K562 (cell line): ENCODE measurements at regions not wholly inside any gene's neighbourhood (a gene's known extent, or its start where the extent isn't known, plus 50 kb on each side); places are given as distances from the start of the nearest gene placed in this dataset.

Experiments
- ATAC-seq: fragments of 200-7000 bp; cut with Tn5 transposase; 3 replicates; pipeline ENCODE4 v1.9.1; 2020; ENCODE audit warnings: moderate library complexity
- BruUV-seq: library from RNA; stranded (reverse); fragments of 400-500 nt; replicated peaks from 2 replicates; lab custom pipeline; 2021; lab: Mats Ljungman, UMichigan
- CTCF ChIA-PET: fragments of 300-600 bp; formaldehyde crosslinking; extraction: SDS; loops from one replicate; lab custom pipeline; 2021; ENCODE audit warnings: low intra/inter-chr PET ratio; lab: Yijun Ruan, JAX
- POLR2A ChIA-PET: fragments of 300-600, 350-650 bp; sonication (Branson Sonifier 250); formaldehyde crosslinking; extraction: SDS; loops from one replicate; lab custom pipeline; 2021; ENCODE audit warnings: antibody characterized with exemption, inconsistent platforms; lab: Yijun Ruan, JAX
- DNase-seq, 4 experiments: peaks; one replicate each; pipeline versions ENCODE4 v3.0.0 to v3.0.0-alpha.2; 2011 to 2018; ENCODE audit warnings: low spot score in 3 of 4, mixed read lengths in 3 of 4; ENCODE audit errors: extremely low read depth in 1 of 4
- FAIRE-seq: peaks from 2 replicates; lab custom pipeline; 2011; peaks lifted over from hg19 to GRCh38; lab: Jason Lieb, UNC
- H2AFZ ChIP-seq: 2 replicates; pipeline ENCODE4 v1.6.0; 2011; ENCODE audit warnings: low read depth, low read length, control low read depth, inconsistent platforms
- H3K27ac ChIP-seq: fragments of 200-600 bp; 3 replicates; pipeline ENCODE4 v1.8.0; 2011; ENCODE audit warnings: low read depth, mild to moderate bottlenecking, control low read depth, inconsistent platforms, low read length, moderate library complexity, mixed read lengths; ENCODE audit errors: extremely low read depth
- H3K27me3 ChIP-seq, 2 experiments: fragments of 300-600 bp in 1 of 2; 2 replicates in 1 of 2; 3 replicates in 1 of 2; pipeline versions ENCODE4 v1.6.0 to v1.8.0; 2011; ENCODE audit warnings: inconsistent platforms in 2 of 2, low read length in 2 of 2, mild to moderate bottlenecking in 1 of 2, mixed read lengths in 1 of 2, moderate library complexity in 1 of 2; ENCODE audit not compliant: control insufficient read depth in 2 of 2, insufficient read depth in 2 of 2
- H3K36me3 ChIP-seq: fragments of 300-600 bp; 3 replicates; pipeline ENCODE4 v1.8.0; 2011; ENCODE audit warnings: mild to moderate bottlenecking, low read length, inconsistent platforms; ENCODE audit not compliant: control insufficient read depth, insufficient read depth
- H3K4me1 ChIP-seq, 2 experiments: fragments of 200-600 bp in 1 of 2; replicated peaks in 1 of 2; 2 replicates in 1 of 2; 3 replicates in 1 of 2; pipeline versions ENCODE4 v1.5.1 to v1.8.0; 2011; ENCODE audit warnings: inconsistent platforms in 2 of 2, low read length in 2 of 2, mild to moderate bottlenecking in 1 of 2, mixed read lengths in 1 of 2, moderate library complexity in 1 of 2; ENCODE audit not compliant: control insufficient read depth in 2 of 2, insufficient read depth in 2 of 2
- H3K4me2 ChIP-seq: 2 replicates; pipeline ENCODE4 v1.6.1; 2011; ENCODE audit warnings: low read length, control low read depth, inconsistent platforms, mixed read lengths; ENCODE audit not compliant: insufficient read depth
- H3K4me3 ChIP-seq: fragments of 200-600 bp; sonication (generic), shearing (Covaris generic); 2 replicates; pipeline ENCODE4 v1.5.1; 2016; ENCODE audit warnings: control low read depth, inconsistent platforms
- H3K79me2 ChIP-seq: fragments of 200-600 bp; 3 replicates; pipeline ENCODE4 v1.8.0; 2011; ENCODE audit warnings: low read length, inconsistent platforms; ENCODE audit not compliant: control insufficient read depth, insufficient read depth
- H3K9ac ChIP-seq, 2 experiments: 2 replicates each; pipeline versions ENCODE4 v1.6.0 to v1.6.1; 2011; ENCODE audit warnings: low read depth in 2 of 2, low read length in 2 of 2, control low read depth in 1 of 2, inconsistent platforms in 1 of 2, mild to moderate bottlenecking in 1 of 2, mixed read lengths in 1 of 2; ENCODE audit not compliant: insufficient read depth in 1 of 2
- H3K9me1 ChIP-seq: one replicate; pipeline ENCODE4 v1.6.0; 2011; ENCODE audit warnings: inconsistent platforms, mild to moderate bottlenecking, low read length, moderate library complexity; ENCODE audit not compliant: control insufficient read depth, insufficient read depth
- H3K9me3 ChIP-seq: replicated peaks from 2 replicates; pipeline ENCODE4 v1.5.1; 2011; ENCODE audit warnings: low read depth, low read length, inconsistent platforms; ENCODE audit not compliant: control insufficient read depth, insufficient read depth
- H4K20me1 ChIP-seq: replicated peaks from 2 replicates; pipeline ENCODE4 v1.6.1; 2011; ENCODE audit warnings: low read length, inconsistent platforms, mixed read lengths; ENCODE audit not compliant: control insufficient read depth, insufficient read depth
- ATF4 ChIP-seq: fragments of 450-650 bp; formaldehyde crosslinking; IDR thresholded peaks from 2 replicates; pipeline ENCODE4 v1.4.0; 2022; ENCODE audit warnings: mild to moderate bottlenecking, moderate library complexity
- CREM ChIP-seq: IDR thresholded peaks from 2 replicates; pipeline ENCODE4 v1.6.1; 2014; ENCODE audit warnings: antibody characterized with exemption, low read depth
- MCM7 ChIP-seq, 2 experiments: fragments of 450-650 bp; IDR thresholded peaks; 2 replicates each; pipeline ENCODE4 v1.6.1; 2016 to 2018
- NR0B1 ChIP-seq: fragments of 450-650 bp; IDR thresholded peaks from one replicate; pipeline ENCODE4 v1.6.1; 2018; ENCODE audit warnings: mild to moderate bottlenecking, moderate library complexity; ENCODE audit not compliant: partially characterized antibody
- PPARD ChIP-seq: fragments of 250-450 bp; sonication (Bioruptor Pico); IDR thresholded peaks from 2 replicates; pipeline ENCODE4 v1.8.0; 2022; ENCODE audit warnings: inconsistent platforms, mild to moderate bottlenecking, moderate library complexity
- PTTG1 ChIP-seq: fragments of 450-650 bp; IDR thresholded peaks from 2 replicates; pipeline ENCODE4 v1.6.1; 2016; ENCODE audit warnings: low read depth, mild to moderate bottlenecking, missing genetic modification characterization, missing compliant biosample characterization
- SIX5 ChIP-seq, 2 experiments: IDR thresholded peaks; 2 replicates each; pipeline ENCODE4 v1.6.1; 2011; ENCODE audit warnings: low read length in 2 of 2, borderline replicate concordance in 1 of 2, low read depth in 1 of 2, mild to moderate bottlenecking in 1 of 2, moderate library complexity in 1 of 2; ENCODE audit not compliant: insufficient read depth in 1 of 2
- TARDBP ChIP-seq: fragments of 450-650 bp; IDR thresholded peaks from 2 replicates; pipeline ENCODE4 v1.6.1; 2016
- THRB ChIP-seq: fragments of 450-650 bp; formaldehyde crosslinking; conservative IDR thresholded peaks from 2 replicates; pipeline ENCODE4 v1.4.0; 2022; ENCODE audit warnings: mild to moderate bottlenecking, missing genetic modification characterization
- ZNF277 ChIP-seq: fragments of 250-450 bp; sonication (Bioruptor Pico); IDR thresholded peaks from 2 replicates; pipeline ENCODE4 v1.8.0; 2022; ENCODE audit warnings: inconsistent platforms, mild to moderate bottlenecking, moderate library complexity, borderline replicate concordance
- ZNF436 ChIP-seq: fragments of 250-450, 450-650 bp; sonication (Bioruptor Pico); formaldehyde crosslinking; IDR thresholded peaks from 2 replicates; pipeline ENCODE4 v1.7.0; 2020; ENCODE audit warnings: mild to moderate bottlenecking
- WGBS: fragments of 100-300 bp; shearing (Covaris generic); methylation state at CpG from one replicate; pipeline ENCODE4 v1.1.6; 2016; ENCODE audit warnings: low coverage, mixed read lengths; ENCODE audit not compliant: insufficient coverage; ENCODE audit errors: missing lambda C conversion rate; 5-methylcytosine and 5-hydroxymethylcytosine counted together
- in situ Hi-C: fragments of 300-500 bp; cut with MboI; formaldehyde crosslinking; loops from 4 replicates; pipeline ENCODE4 v1.15.0; 2018; ENCODE audit warnings: inconsistent platforms, mixed read lengths
- intact Hi-C: fragments of 100-400 bp; cut with micrococcal nuclease; formaldehyde crosslinking; loops from 2 replicates; pipeline ENCODE4 v1.14.2; 2022

GRCh38 chr2:117074756-117075155, 739.7 kb upstream of the DDX18 start:
- 0% methylated on average over 4 of the region's 4 CpGs for WGBS
- Histone ChIP-seq H2AFZ (no peak overlapping the region), H4K20me1 (no peaks in the 10 kb centered on the region), H3K9me1 (no peaks in the 10 kb centered on the region), H3K4me2 (no peak overlapping the region), H3K9ac (no peak overlapping the region), H3K4me3 (no peak overlapping the region), H3K27ac (no peak overlapping the region), H3K9me3 (no peaks in the 10 kb centered on the region), H3K36me3 (no peaks in the 10 kb centered on the region), H3K79me2 (no peaks in the 10 kb centered on the region), H3K27me3 (no peaks in the 10 kb centered on the region), H3K4me1 (no peaks in the 10 kb centered on the region)
- CTCF ChIA-PET: no interaction called here
- POLR2A ChIA-PET: no interaction called here
- no peak for TF ChIP-seq THRB (CRISPR knock-in tag)
- TF ChIP-seq ZNF277: no peak
- TF ChIP-seq NR0B1: no peak
- TF ChIP-seq SIX5 (IDR thresholded peaks at IDR 0.05; ENCODE audit: borderline replicate concordance in 1 of 2, insufficient read depth in 1 of 2, low read depth in 1 of 2, low read length in 2 of 2): no peak
- no peak for TF ChIP-seq CREM
- no peak for TF ChIP-seq TARDBP
- no peak for TF ChIP-seq MCM7 (IDR thresholded peaks at IDR 0.05)
- TF ChIP-seq ATF4 (CRISPR knock-in tag): no peak
- no peak for TF ChIP-seq ZNF436 (CRISPR knock-in tag)
- TF ChIP-seq PPARD: no peak
- TF ChIP-seq PTTG1 (tag): no peak
- ATAC-seq (no peak), FAIRE-seq (no peak), DNase-seq (no peak)
- BruUV-seq: no TSS peak
- in situ Hi-C loops (no loop called here), intact Hi-C loops (no loop called here)
